ENCODE measurements at regions not wholly inside any gene's neighbourhood (a gene's known extent, or its start where the extent isn't known, plus 50 kb on each side); places are given as distances from the start of the nearest gene placed in this dataset.

DNA sequence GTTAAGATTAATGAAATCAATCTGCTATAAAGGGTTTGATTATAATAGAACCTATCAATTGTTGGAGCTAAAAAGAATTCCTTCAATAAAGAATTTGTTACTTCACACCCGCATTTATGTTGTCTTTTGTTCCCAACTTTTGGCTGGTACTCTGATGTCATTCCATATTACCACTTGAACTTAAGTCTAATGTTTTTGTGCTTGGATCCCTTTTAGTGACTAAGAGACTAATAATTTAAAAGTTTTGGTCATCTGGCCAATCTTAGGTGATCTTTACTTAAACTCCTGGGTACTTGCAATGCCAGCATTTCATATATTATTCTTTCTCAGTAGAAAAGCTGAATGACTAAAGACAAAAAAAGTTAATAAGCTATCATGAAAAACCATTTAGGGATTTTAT, 113.0 kb downstream of the TMEM30B start:
- TF ChIP-seq ZNF274 (IDR thresholded peaks at IDR 0.05; ENCODE audit: low read depth, low read length): no peak

DNA sequence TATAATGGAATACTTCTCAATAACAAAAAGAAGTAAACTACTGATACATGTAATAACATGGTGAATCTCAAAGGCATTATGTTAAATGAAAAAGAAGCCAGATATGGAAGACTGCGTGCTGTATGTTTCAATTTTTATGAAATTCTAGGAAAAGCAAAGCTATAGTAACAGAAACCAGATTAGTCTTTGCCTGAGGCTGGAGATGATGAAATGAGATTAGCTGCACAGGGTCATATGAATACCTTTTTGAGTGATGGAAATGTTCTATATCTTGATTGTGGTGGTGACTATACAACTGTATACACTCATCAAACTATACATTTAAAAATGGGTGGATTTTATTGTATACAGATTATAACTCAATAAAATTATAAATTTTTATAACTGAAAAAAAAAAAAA, 113.5 kb downstream of the TMEM30B start:
- no peak for TF ChIP-seq ZNF274 (IDR thresholded peaks at IDR 0.05; ENCODE audit: low read depth, low read length)
- no peak overlapping the region for H3K4me3 ChIP-seq (ENCODE audit: low read length)

More for the DNA sequence above, 113.0 kb downstream of the TMEM30B start:
- H3K4me3 ChIP-seq (ENCODE audit: low read length): no peak overlapping the region

DNA sequence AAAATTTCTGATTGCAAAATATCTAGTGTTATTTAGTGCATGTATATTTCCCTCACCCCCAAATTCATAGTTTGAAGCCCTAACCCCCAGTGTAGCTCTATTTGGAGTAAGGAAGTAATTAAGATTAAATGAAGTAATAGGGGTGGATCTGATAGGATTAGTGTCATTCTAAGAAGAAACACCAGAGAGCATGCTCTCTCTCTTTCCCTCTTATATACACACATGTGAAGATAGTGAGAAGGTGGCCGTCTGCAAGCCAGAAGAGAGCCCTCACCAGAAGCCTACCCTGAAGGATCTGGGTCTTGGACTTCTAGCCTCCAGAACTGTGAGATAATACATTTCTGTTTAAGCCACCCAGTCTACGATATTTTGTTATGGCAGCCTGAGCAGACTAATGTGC, 120.3 kb downstream of the TMEM30B start:
- TF ChIP-seq ZNF274 (IDR thresholded peaks at IDR 0.05; ENCODE audit: low read depth, low read length): no peak
- no peak overlapping the region for H3K4me3 ChIP-seq (ENCODE audit: low read length)

DNA sequence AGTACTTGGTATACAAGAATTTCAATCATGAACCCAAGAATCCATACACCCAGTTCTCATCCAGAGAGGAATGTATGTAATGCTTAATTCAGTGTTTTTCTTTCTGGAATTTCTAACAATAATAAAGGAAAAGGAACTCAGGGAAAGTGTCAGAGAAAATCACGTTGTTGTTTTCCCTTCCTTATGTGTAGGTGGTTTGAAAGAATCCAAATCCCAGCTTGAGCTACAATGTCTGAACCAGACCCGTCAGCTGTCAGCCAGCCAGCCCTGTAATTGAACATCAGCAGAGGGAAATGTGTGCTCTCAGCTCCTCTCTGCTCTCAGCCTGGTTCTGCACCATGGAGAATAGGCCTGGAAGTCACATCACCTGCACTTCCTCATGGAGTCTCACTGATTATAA, 126.5 kb downstream of the TMEM30B start:
- H3K4me3 ChIP-seq (ENCODE audit: low read length): no peak overlapping the region
- no peak for TF ChIP-seq ZNF274 (IDR thresholded peaks at IDR 0.05; ENCODE audit: low read depth, low read length)

DNA sequence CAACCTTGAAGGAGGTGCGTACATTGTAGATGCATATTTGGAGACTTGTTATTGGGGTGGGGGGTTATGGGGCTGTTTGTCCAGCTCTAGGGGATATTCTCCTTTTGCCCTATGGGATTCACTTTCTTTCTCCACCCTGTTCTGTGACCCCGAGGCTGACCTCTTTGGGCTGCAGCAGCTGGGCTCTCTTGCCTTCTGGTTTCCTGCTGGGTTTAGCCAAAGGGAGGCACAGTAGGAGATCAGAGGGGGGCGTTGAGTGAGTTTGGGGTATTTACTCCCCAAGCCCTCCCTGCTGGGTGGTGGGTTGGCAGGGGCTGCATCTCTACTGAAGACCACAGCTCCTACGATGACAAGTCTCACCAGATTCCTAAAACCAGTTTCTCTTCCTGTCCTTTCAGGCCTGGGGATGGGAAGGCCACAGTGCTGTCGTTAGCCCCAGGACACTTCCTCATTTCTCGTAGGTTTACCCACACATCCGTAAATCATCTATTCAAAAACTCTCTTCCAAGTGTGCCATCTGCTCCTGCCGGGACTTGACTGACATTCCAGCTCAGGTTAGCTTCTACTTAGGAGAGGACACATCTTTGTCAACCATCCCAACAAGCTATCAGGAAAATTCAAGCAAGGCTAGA, 127.1 kb downstream of the TMEM30B start:
- H3K4me3 ChIP-seq (ENCODE audit: low read length): no peak overlapping the region
- no peak for TF ChIP-seq ZNF274 (IDR thresholded peaks at IDR 0.05; ENCODE audit: low read depth, low read length)

DNA sequence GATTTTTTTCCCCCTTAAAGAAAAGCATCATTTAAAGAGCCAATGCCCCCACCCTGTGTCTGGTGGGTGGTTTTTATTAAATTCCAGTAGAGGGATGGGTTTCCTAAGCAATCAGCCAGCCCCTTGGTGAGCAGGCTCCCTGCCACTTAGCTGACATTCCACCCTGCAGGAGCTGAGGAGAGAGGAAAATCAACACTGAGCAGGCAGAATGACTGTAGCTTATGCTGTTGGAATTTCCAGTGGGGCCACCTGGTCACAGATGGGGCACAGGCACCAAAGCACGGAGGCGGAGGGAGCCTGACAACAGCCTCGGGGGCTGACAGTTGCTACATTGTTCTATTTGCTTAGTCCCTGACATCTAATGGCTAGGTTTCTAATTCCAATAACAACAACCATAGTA, 127.7 kb downstream of the TMEM30B start:
- no peak for TF ChIP-seq ZNF274 (IDR thresholded peaks at IDR 0.05; ENCODE audit: low read depth, low read length)
- H3K4me3 ChIP-seq (ENCODE audit: low read length): no peak overlapping the region

DNA sequence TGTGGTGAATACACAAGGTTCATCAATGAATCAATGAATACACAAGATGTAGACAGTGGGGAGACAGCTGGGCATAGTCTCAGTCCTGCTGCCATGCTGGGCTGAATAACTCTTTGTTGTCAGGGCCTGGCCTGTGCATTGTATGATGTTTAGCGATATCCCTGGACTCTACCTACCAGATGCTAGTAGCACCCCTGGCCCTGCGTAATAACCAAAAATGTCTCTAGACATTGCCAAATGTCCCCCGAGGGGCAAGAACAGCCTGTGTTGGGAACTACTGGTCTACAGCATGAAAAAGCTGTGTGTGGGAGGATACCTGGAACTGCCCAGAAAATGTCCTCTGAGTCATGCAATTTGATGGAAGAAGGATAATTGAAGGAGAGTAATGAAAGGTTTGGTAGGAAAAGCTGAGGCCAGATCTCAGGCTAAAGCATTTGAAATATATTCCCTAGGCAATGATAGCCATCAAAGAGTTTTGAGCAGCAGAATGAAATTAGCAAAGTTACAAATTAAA, 128.2 kb downstream of the TMEM30B start:
- no peak for TF ChIP-seq ZNF274 (IDR thresholded peaks at IDR 0.05; ENCODE audit: low read depth, low read length)
- H3K4me3 ChIP-seq (ENCODE audit: low read length): no peak overlapping the region

DNA sequence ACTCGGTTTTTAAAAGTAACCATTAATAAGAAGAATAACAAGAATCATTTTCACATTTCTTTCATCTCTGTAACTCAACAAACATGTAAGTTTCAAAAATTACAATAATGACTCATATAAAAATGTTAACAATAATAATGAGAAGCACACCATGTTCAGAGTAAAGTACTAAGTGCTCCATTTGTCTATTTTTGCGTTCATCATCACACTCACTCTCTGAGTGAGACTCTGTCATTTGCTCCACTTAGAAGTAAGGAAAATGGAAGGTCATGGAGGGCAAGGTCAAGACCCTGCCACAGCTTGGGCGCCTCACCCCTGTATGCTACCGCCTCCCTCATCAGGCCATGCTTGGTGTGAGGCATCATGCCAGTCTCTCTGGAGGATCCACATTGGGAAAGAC, 129.9 kb downstream of the TMEM30B start:
- no peak overlapping the region for H3K4me3 ChIP-seq (ENCODE audit: low read length)
- no peak for TF ChIP-seq ZNF274 (IDR thresholded peaks at IDR 0.05; ENCODE audit: low read depth, low read length)

DNA sequence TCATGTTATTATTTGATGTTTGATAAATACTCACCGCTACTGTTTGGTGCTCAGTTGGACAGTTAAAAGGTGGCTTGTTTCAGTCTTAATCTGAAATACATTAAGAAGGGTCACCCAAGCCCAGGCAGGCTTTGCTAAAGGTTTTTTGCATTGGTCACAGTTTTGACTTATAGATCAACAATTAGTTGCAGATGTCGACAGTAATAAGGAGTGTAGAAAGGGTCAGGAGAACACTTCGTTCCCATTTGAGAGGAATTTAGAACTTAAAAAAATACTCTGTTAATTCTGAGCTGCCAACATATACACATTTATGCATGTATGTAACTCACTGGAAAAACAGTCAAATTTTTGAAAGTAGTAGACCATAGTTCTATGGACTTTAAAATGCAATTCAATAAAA, 130.3 kb downstream of the TMEM30B start:
- H3K4me3 ChIP-seq (ENCODE audit: low read length): no peak overlapping the region
- no peak for TF ChIP-seq ZNF274 (IDR thresholded peaks at IDR 0.05; ENCODE audit: low read depth, low read length)

DNA sequence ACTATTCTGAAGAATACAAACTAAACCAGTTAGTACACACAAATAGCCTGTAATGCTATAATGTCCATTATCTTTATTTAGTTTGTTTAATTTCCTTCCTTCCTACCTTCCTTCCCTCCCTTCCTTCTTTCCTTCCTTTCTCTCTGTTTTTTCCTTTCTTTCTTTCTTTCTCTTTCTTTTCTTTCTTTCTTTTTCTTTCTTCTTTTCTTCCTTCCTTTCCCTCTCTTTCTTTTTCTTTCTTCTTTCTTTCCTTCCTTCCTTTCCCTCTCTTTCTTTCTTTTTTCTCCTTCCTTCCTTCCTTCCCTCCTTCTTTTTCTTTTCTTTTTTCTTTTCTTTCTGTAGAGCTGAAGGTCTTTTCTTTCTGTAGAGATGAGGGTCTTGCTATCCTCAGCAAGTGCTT, 131.2 kb downstream of the TMEM30B start:
- TF ChIP-seq ZNF274 (IDR thresholded peaks at IDR 0.05; ENCODE audit: low read depth, low read length): no peak
- no peak overlapping the region for H3K4me3 ChIP-seq (ENCODE audit: low read length)

DNA sequence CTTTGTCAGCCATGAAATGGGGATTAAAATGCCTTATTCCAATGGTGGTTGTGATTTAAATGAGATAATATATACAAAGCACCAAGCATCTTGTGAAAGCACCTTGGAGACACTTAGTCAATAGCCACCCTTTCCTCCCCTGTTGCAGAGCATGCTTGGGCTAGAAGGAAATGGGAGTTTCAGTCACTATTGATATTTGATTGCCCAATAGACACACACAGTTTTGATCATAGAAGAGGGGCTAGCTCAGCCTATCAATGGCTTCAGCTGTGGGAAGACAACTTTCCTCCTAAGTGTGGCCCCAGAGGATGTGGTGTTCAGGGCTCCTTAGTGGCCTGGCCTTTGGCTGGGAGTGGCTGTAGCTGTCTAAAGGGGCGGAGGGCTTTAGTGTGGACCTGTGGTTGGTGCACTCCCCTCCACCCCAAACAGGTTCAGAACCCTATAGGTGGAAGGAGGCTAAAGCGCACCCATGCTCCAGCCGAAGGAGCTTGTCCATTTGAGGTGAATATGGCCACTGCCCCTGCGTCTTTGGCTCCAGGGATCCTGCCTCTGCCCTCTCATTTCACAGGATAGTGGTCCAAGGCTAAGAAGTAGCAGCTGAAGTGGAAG, 132.3 kb downstream of the TMEM30B start:
- no peak overlapping the region for H3K4me3 ChIP-seq (ENCODE audit: low read length)
- no peak for TF ChIP-seq ZNF274 (IDR thresholded peaks at IDR 0.05; ENCODE audit: low read depth, low read length)

DNA sequence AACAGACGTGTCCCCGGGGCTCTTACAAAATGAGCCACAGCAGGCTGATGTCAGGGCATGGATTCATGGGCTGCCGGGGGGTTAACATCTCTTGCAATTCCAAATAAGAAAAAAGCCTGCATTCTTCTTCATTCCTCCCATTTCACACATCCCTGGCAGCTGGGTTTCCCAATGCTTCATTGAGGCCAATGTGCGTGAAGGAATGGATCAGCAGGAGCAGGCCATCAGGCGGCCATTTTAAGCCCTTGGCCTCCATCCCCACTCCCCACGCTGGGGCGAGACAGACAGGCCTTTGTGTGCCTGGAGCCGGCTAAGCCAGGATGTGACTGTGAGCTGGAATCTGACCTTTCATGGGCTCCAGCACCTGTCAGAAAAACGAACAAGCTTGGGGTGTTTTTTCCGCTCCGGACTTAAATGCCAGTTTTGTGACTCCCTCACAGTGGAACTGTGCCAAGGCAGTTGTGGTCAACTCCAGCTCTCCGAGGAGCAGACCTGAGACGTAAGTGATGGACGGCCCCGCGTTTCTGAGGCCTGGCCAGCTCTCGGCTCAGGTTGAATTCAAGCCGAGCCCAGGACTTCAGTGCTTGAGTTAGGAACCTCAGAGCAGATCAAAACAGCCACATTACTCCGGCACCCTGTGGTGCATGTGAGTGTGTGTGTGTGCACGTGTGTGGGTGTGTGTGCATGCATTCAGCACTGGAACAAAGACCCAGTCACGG, 133.1 kb downstream of the TMEM30B start:
- no peak overlapping the region for H3K4me3 ChIP-seq (ENCODE audit: low read length)
- TF ChIP-seq ZNF274 (IDR thresholded peaks at IDR 0.05; ENCODE audit: low read depth, low read length): no peak

DNA sequence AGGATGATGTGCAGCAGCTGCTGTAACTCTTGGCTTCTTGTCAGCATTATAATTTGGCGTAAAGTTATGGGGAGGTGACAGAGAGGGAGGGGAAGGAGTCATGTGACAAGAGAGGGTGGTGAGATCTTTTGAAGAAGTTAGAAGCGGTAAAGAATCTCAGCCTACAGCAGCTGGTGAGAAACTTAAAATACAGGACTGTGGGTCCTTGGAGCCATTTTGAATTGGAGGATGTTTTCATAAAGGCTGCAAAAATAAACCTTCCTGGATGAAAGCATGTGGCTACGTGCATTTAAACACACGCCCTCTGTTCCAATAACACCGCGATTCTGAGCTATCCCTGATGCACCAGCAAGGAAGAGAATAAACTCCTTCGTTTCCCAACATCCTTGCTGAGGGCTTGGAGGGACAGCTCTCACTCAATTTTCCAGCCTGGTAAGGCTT, 133.7 kb downstream of the TMEM30B start:
- TF ChIP-seq ZNF274 (IDR thresholded peaks at IDR 0.05; ENCODE audit: low read depth, low read length): no peak

DNA sequence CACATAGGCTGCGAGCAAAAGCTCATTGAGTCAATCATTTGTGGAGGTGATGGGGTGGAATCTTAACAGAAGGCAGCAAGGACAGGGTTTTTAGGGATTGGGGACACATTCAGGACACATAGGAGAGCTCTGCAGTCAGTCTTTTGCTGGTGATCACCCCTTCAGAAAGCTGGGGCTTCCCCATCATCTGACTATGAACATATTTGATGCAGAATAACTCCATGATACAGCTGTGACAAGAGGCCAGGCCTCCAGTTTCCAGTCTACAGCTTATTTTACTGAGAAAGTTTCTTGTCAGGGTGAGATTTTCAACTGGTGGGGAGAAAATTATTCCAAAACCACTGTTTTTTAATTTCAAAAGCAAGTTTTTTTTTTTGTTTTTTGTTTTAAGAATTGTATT, 134.2 kb downstream of the TMEM30B start:
- TF ChIP-seq ZNF274 (IDR thresholded peaks at IDR 0.05; ENCODE audit: low read depth, low read length): no peak
- H3K4me3 ChIP-seq (ENCODE audit: low read length): no peak overlapping the region

More for the DNA sequence above, 133.7 kb downstream of the TMEM30B start:
- no peak overlapping the region for H3K4me3 ChIP-seq (ENCODE audit: low read length)

Measured in GM08714 (cell line).